ENCODE measurements at regions not wholly inside any gene's neighbourhood (a gene's known extent, or its start where the extent isn't known, plus 50 kb on each side); places are given as distances from the start of the nearest gene placed in this dataset.

DNA sequence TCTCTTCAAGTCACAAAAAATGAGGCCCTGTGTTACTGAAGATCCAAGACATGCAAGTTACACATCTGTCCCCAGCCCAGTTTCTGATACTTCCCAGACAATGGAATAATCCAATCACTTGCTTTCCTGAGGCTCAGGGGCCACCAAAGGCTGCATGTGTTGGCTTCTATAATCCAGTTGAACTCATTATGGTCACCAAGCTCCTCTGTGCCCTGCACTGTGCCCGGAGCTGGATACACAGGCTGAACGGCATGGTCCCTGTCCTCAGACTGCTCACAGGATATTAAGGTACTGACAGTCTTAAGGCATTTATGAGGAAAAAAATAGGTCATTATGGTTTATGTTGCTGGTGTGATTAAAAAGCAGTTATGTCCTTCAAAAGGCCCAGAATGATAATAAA, 117.0 kb upstream of the SYT6 start:
- FAIRE-seq (no peak), DNase-seq (no peak)
- H3K27ac ChIP-seq (ENCODE audit: low read depth in 1 of 3, low read length in 2 of 3), result no peak overlapping the region
- peaks cover 0 to 11% (median 0%) of the 10 kb centered on the region in 3 donors for H3K4me1 ChIP-seq (ENCODE audit: control insufficient read depth in 3 of 3, insufficient read depth in 2 of 3, low read depth in 1 of 3, low read length in 2 of 3)
- H3K27me3 ChIP-seq (ENCODE audit: control insufficient read depth in 3 of 3, insufficient read depth in 3 of 3, low read length in 3 of 3), result peaks cover 0 to 3% (median 0%) of the 10 kb centered on the region in 3 donors
- 92 to 95% (median 94%) methylated on average over 2 of the region's 2 CpGs for WGBS, 3 donors
- no peaks in the 10 kb centered on the region for H3K36me3 ChIP-seq (ENCODE audit: control insufficient read depth in 3 of 3, insufficient read depth in 2 of 3, low read depth in 1 of 3, low read length in 3 of 3)
- no peaks in the 10 kb centered on the region for H3K9me3 ChIP-seq (ENCODE audit: control insufficient read depth in 2 of 2, insufficient read depth in 1 of 2, low read depth in 1 of 2, low read length in 1 of 2)
- H3K4me3 ChIP-seq (ENCODE audit: low read depth in 1 of 3, low read length in 3 of 3), result no peak overlapping the region

DNA sequence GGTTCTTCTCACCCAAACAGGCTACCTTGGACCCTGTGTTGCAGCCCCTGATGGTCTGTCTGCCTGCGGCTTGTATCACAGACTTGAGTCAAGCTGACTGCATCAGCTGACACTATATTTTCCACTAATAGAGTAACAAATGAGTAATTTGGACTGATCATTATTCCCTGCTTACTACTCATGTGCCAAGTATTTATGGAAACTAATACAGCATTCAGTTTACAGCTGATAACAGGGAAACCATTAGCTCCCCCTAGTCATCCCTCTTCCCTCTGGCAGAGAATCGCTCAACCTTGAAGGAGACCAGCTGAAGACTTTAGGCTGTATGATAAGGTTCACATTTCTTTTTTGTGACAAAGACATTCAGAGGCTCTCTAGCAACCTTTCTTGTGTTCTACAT, 116.6 kb upstream of the SYT6 start:
- Histone ChIP-seq H3K4me3 (ENCODE audit: low read depth in 1 of 3, low read length in 3 of 3) (no peak overlapping the region), H3K9me3 (ENCODE audit: control insufficient read depth in 2 of 2, insufficient read depth in 1 of 2, low read depth in 1 of 2, low read length in 1 of 2) (no peaks in the 10 kb centered on the region), H3K27ac (ENCODE audit: low read depth in 1 of 3, low read length in 2 of 3) (no peak overlapping the region), H3K36me3 (ENCODE audit: control insufficient read depth in 3 of 3, insufficient read depth in 2 of 3, low read depth in 1 of 3, low read length in 3 of 3) (no peaks in the 10 kb centered on the region), H3K4me1 (ENCODE audit: control insufficient read depth in 3 of 3, insufficient read depth in 2 of 3, low read depth in 1 of 3, low read length in 2 of 3) (peaks cover 0 to 11% (median 0%) of the 10 kb centered on the region in 3 donors), H3K27me3 (ENCODE audit: control insufficient read depth in 3 of 3, insufficient read depth in 3 of 3, low read length in 3 of 3) (no peaks in the 10 kb centered on the region)
- WGBS, 3 donors, result 42 to 76% (median 74%) methylated on average over 2 of the region's 2 CpGs
- FAIRE-seq (no peak), DNase-seq (peak in 1 of 2 donors; percentile 27)

DNA sequence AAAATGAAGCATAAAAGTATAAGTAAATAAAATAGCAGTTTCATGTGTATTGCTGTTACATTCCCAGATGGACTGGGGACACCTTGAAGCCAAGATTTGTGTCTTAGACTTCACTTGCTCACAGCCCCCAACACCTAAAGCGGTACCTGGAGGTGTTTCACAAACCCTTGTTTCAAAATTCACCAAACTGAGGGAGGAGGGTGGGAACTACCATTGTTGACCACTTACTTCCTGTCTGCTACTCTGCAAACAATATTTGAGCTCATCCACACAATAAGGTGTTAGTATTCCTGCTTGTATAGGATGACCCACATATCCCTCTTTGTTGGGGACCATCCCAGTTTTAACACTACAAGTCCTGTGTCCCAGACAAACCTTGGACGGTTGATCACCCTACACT, 115.9 kb upstream of the SYT6 start:
- FAIRE-seq, result no peak

DNA sequence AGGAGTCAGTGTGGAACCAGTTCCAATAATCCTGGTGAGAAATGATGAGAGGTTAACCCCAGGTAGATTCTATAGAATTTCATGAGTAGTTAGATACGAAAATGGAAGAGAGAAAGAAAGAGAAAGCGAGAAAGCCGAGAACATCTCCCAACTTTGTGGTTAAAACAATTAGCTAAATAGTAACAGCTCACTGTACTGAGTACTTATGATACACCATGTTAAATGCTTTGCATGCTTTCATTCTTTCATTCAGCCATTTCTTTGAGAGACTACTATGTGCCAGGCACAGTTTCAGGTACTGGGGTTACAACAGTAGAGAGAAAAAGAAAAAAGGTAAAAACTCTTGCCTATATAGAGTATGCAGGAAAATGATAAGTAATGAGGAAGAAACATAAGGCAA, 109.7 kb upstream of the SYT6 start:
- DNase-seq, result no peak
- Histone ChIP-seq H3K27me3 (ENCODE audit: control insufficient read depth in 3 of 3, insufficient read depth in 3 of 3, low read length in 3 of 3) (peaks cover 0 to 3% (median 2%) of the 10 kb centered on the region in 3 donors), H3K27ac (ENCODE audit: low read depth in 1 of 3, low read length in 2 of 3) (no peak overlapping the region), H3K9me3 (ENCODE audit: control insufficient read depth in 2 of 2, insufficient read depth in 1 of 2, low read depth in 1 of 2, low read length in 1 of 2) (no peaks in the 10 kb centered on the region), H3K4me1 (ENCODE audit: control insufficient read depth in 3 of 3, insufficient read depth in 2 of 3, low read depth in 1 of 3, low read length in 2 of 3) (peaks cover 0 to 12% (median 0%) of the 10 kb centered on the region in 3 donors), H3K4me3 (ENCODE audit: low read depth in 1 of 3, low read length in 3 of 3) (no peak overlapping the region), H3K36me3 (ENCODE audit: control insufficient read depth in 3 of 3, insufficient read depth in 2 of 3, low read depth in 1 of 3, low read length in 3 of 3) (no peaks in the 10 kb centered on the region)
- WGBS, 3 donors, result 74 to 81% (median 78%) methylated on average over 3 of the region's 3 CpGs
- FAIRE-seq, result no peak

More for the DNA sequence above, 115.9 kb upstream of the SYT6 start:
- no peaks in the 10 kb centered on the region for H3K36me3 ChIP-seq (ENCODE audit: control insufficient read depth in 3 of 3, insufficient read depth in 2 of 3, low read depth in 1 of 3, low read length in 3 of 3)
- no peak overlapping the region for H3K27ac ChIP-seq (ENCODE audit: low read depth in 1 of 3, low read length in 2 of 3)
- H3K27me3 ChIP-seq (ENCODE audit: control insufficient read depth in 3 of 3, insufficient read depth in 3 of 3, low read length in 3 of 3), result no peaks in the 10 kb centered on the region
- no peak for DNase-seq
- no peak overlapping the region for H3K4me3 ChIP-seq (ENCODE audit: low read depth in 1 of 3, low read length in 3 of 3)
- H3K4me1 ChIP-seq (ENCODE audit: control insufficient read depth in 3 of 3, insufficient read depth in 2 of 3, low read depth in 1 of 3, low read length in 2 of 3), result peaks cover 0 to 11% (median 0%) of the 10 kb centered on the region in 3 donors
- H3K9me3 ChIP-seq (ENCODE audit: control insufficient read depth in 2 of 2, insufficient read depth in 1 of 2, low read depth in 1 of 2, low read length in 1 of 2), result no peaks in the 10 kb centered on the region
- 86 to 91% (median 90%) methylated on average over 2 of the region's 2 CpGs for WGBS, 3 donors

DNA sequence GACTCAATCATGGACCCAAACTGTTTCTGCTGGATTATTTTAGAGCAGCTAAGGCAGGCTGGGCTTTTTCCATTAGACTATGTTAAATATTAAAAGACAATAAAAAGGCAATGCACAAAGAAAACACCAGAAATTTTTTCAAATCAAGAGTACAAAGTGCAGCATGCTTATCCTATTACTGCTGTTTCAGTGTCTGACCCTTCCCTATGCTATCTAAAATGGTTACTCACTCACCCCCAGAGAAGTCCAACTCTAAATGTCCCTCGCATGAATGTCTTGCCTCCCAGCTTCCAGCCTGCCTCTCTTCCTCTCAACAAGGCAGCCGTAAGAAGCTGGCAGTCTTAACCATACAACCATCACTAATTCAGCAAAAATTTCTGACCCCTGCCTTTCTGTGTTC, 108.7 kb upstream of the SYT6 start:
- Histone ChIP-seq H3K4me1 (ENCODE audit: control insufficient read depth in 3 of 3, insufficient read depth in 2 of 3, low read depth in 1 of 3, low read length in 2 of 3) (peaks cover 0 to 12% (median 0%) of the 10 kb centered on the region in 3 donors), H3K27ac (ENCODE audit: low read depth in 1 of 3, low read length in 2 of 3) (peak overlapping the region in 1 of 3 donors; percentile 41), H3K36me3 (ENCODE audit: control insufficient read depth in 3 of 3, insufficient read depth in 2 of 3, low read depth in 1 of 3, low read length in 3 of 3) (no peaks in the 10 kb centered on the region), H3K27me3 (ENCODE audit: control insufficient read depth in 3 of 3, insufficient read depth in 3 of 3, low read length in 3 of 3) (peaks cover 0 to 3% (median 2%) of the 10 kb centered on the region in 3 donors), H3K4me3 (ENCODE audit: low read depth in 1 of 3, low read length in 3 of 3) (no peak overlapping the region), H3K9me3 (ENCODE audit: control insufficient read depth in 2 of 2, insufficient read depth in 1 of 2, low read depth in 1 of 2, low read length in 1 of 2) (no peaks in the 10 kb centered on the region)
- 21 to 60% (median 42%) methylated on average over 2 of the region's 2 CpGs for WGBS, 3 donors
- FAIRE-seq, result no peak
- DNase-seq, result peak; percentile 22 to 60

DNA sequence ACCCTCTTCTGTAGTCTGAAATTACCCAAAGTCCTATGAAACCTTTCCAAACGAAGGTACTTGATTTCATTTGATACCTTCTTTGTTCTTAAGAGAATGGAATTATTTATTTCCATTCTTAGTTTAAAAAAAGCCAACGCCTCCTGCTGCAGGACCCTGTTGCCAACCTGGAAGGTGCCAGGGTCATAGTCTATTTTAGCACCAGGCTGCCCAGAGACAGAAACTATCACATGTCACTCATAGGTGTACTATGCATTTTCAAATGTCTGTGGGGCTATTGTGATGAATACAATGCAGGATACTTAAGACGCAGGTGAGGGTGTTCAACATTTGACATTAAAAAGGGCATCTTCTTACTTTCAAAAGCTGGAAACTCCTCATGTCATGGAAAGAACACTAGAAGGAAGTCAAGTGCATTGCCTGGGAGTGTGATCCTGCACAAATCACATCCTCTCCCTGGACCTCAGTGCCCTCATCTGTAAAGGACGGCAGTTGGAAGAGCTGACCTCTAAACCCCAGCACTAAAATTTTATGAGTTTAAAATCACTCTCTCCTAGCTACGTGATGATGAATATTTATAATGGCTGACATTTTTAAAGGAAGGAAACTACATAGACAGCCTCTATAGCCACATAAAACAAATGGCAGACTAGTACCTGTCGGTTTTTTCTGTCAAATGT, 107.3 kb upstream of the SYT6 start:
- WGBS, 3 donors, result 23 to 56% (median 34%) methylated on average over 6 of the region's 6 CpGs
- Histone ChIP-seq H3K27me3 (ENCODE audit: control insufficient read depth in 3 of 3, insufficient read depth in 3 of 3, low read length in 3 of 3) (peaks cover 0 to 3% (median 2%) of the 10 kb centered on the region in 3 donors), H3K4me3 (ENCODE audit: low read depth in 1 of 3, low read length in 3 of 3) (no peak overlapping the region), H3K36me3 (ENCODE audit: control insufficient read depth in 3 of 3, insufficient read depth in 2 of 3, low read depth in 1 of 3, low read length in 3 of 3) (no peaks in the 10 kb centered on the region), H3K9me3 (ENCODE audit: control insufficient read depth in 2 of 2, insufficient read depth in 1 of 2, low read depth in 1 of 2, low read length in 1 of 2) (no peaks in the 10 kb centered on the region), H3K4me1 (ENCODE audit: control insufficient read depth in 3 of 3, insufficient read depth in 2 of 3, low read depth in 1 of 3, low read length in 2 of 3) (peaks cover 0 to 12% (median 0%) of the 10 kb centered on the region in 3 donors), H3K27ac (ENCODE audit: low read depth in 1 of 3, low read length in 2 of 3) (no peak overlapping the region)
- no peak for FAIRE-seq
- DNase-seq, result no peak

DNA sequence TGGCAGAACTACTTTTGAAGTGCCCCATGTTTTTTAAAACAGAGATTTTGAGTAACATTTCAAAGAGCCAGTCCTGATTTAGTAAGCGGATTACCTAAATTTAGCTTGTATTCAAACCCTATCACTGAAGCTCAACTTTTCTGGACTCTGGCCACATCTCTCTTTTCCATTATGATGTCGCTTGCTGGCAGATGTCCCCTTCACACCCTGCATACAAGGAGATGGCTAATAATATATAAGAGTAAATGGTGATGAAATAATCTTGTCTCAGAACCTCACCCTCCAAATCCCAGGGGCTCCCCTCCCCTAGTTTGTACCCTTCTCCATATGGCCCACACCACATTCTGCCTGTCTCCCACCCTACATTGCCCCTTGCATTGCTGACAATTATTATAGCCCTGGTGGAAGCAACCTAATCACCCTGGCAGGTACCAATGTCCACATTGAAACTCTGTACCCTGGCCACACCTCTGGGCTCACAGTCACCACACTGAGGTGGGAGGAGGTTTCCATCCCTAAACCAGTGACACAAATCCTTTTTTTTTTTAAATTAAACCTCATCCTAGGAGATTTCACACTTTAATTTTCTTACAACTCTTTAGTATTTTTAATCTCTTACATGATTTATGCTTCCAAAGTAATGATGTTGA, 106.0 kb upstream of the SYT6 start:
- Histone ChIP-seq H3K4me3 (ENCODE audit: low read depth in 1 of 3, low read length in 3 of 3) (no peak overlapping the region), H3K4me1 (ENCODE audit: control insufficient read depth in 3 of 3, insufficient read depth in 2 of 3, low read depth in 1 of 3, low read length in 2 of 3) (peaks cover 0 to 12% (median 0%) of the 10 kb centered on the region in 3 donors), H3K36me3 (ENCODE audit: control insufficient read depth in 3 of 3, insufficient read depth in 2 of 3, low read depth in 1 of 3, low read length in 3 of 3) (no peaks in the 10 kb centered on the region), H3K27me3 (ENCODE audit: control insufficient read depth in 3 of 3, insufficient read depth in 3 of 3, low read length in 3 of 3) (peaks cover 0 to 3% (median 2%) of the 10 kb centered on the region in 3 donors), H3K27ac (ENCODE audit: low read depth in 1 of 3, low read length in 2 of 3) (no peak overlapping the region), H3K9me3 (ENCODE audit: control insufficient read depth in 2 of 2, insufficient read depth in 1 of 2, low read depth in 1 of 2, low read length in 1 of 2) (no peaks in the 10 kb centered on the region)
- DNase-seq (no peak), FAIRE-seq (no peak)
- WGBS, 3 donors, result 66 to 87% (median 79%) methylated on average over 2 of the region's 2 CpGs

DNA sequence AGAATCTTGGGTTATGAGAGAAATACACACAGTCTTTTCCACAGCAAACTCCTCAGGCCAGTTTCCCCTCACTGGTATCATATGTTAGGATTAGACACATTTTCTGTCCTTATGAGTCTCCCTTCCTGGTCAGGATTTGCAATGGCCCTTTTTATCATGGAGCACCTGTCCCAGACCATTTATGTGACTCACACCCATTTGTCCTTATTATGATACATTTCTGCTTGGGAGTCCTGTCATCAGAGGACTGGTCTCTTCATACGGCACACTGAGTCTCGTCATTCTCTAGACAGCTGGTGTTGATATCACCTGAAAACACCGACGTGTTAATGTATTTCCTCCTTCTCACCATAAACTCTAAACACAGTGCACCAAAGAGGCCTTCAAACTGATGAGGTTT, 105.0 kb upstream of the SYT6 start:
- Histone ChIP-seq H3K4me3 (ENCODE audit: low read depth in 1 of 3, low read length in 3 of 3) (no peak overlapping the region), H3K27ac (ENCODE audit: low read depth in 1 of 3, low read length in 2 of 3) (no peak overlapping the region), H3K9me3 (ENCODE audit: control insufficient read depth in 2 of 2, insufficient read depth in 1 of 2, low read depth in 1 of 2, low read length in 1 of 2) (peaks cover 0 to 4% of the 10 kb centered on the region in 2 donors), H3K27me3 (ENCODE audit: control insufficient read depth in 3 of 3, insufficient read depth in 3 of 3, low read length in 3 of 3) (peaks cover 0 to 3% (median 2%) of the 10 kb centered on the region in 3 donors), H3K36me3 (ENCODE audit: control insufficient read depth in 3 of 3, insufficient read depth in 2 of 3, low read depth in 1 of 3, low read length in 3 of 3) (no peaks in the 10 kb centered on the region), H3K4me1 (ENCODE audit: control insufficient read depth in 3 of 3, insufficient read depth in 2 of 3, low read depth in 1 of 3, low read length in 2 of 3) (peaks cover 0 to 12% (median 0%) of the 10 kb centered on the region in 3 donors)
- FAIRE-seq (no peak), DNase-seq (no peak)
- 64 to 82% (median 70%) methylated on average over 4 of the region's 4 CpGs for WGBS, 3 donors
